Lower lobe of right lung (tissue), 2 donors: ENCODE measurements at regions not wholly inside any gene's neighbourhood (a gene's known extent, or its start where the extent isn't known, plus 50 kb on each side); places are given as distances from the start of the nearest gene placed in this dataset.

Source experiments
- ATAC-seq, 2 donors: fragments of 200-7000 bp; cut with Tn5 transposase; one replicate each; pipeline ENCODE4 v1.9.1; 2020 to 2022; ENCODE audit warnings: mild to moderate bottlenecking in 2 of 2, moderate library complexity in 2 of 2
- DNase-seq: peaks from one replicate; pipeline ENCODE4 v3.0.0-alpha.2; 2020
- H3K27ac ChIP-seq: fragments of 200-600 bp; one replicate; pipeline ENCODE4 v1.8.0; 2022
- H3K27me3 ChIP-seq: fragments of 200-600 bp; one replicate; pipeline ENCODE4 v1.8.0; 2022; ENCODE audit warnings: low read depth
- H3K36me3 ChIP-seq: fragments of 200-600 bp; one replicate; pipeline ENCODE4 v1.8.0; 2022; ENCODE audit warnings: mild to moderate bottlenecking
- H3K4me1 ChIP-seq: fragments of 200-600 bp; one replicate; pipeline ENCODE4 v1.8.0; 2022
- H3K4me3 ChIP-seq: fragments of 200-600 bp; one replicate; pipeline ENCODE4 v1.8.0; 2022; ENCODE audit warnings: mild to moderate bottlenecking
- H3K9me3 ChIP-seq: fragments of 200-600 bp; one replicate; pipeline ENCODE4 v1.8.0; 2022
- intact Hi-C: fragments of 100-400 bp; cut with DNase I; formaldehyde crosslinking; loops from one replicate; pipeline ENCODE4 v1.11.0; 2022
- TF ChIP-seq, protein P1 (sequence below): fragments of 200-600 bp; IDR thresholded peaks from one replicate; pipeline ENCODE4 v1.8.0; 2022; ENCODE audit warnings: antibody characterized with exemption, mild to moderate bottlenecking
- donor health status: DM: no; HTN: yes; CAD: no; lungs with severe emphysema.

DNA sequence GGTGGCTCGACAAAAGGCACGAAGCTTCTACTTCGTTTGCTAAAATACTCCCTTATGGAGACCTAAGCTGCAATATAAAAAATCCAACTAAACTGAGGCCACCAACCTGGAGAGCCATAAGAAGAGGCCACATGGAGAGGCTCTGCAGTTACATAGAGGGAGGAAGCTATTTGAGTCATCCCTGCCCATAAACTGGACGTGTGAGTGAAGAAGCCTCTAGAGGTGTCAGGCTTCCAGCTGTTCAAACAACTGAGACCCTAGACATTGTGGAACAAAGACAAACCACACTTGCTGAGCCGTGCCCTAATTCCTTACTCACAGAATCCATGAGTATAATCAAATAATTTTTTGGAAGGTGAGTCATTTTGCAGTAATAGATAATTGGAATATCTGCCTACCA lies 50.2 kb upstream of the GMNC start:
- no peak overlapping the region for H3K4me3 ChIP-seq
- H3K27me3 ChIP-seq, result no peaks in the 10 kb centered on the region
- intact Hi-C loops, result no loop called here
- DNase-seq, result no peak
- H3K4me1 ChIP-seq, result no peaks in the 10 kb centered on the region
- no peak overlapping the region for H3K27ac ChIP-seq
- no peaks in the 10 kb centered on the region for H3K36me3 ChIP-seq
- no peaks in the 10 kb centered on the region for H3K9me3 ChIP-seq
- no peak for ATAC-seq
- TF ChIP-seq, protein P1, sequence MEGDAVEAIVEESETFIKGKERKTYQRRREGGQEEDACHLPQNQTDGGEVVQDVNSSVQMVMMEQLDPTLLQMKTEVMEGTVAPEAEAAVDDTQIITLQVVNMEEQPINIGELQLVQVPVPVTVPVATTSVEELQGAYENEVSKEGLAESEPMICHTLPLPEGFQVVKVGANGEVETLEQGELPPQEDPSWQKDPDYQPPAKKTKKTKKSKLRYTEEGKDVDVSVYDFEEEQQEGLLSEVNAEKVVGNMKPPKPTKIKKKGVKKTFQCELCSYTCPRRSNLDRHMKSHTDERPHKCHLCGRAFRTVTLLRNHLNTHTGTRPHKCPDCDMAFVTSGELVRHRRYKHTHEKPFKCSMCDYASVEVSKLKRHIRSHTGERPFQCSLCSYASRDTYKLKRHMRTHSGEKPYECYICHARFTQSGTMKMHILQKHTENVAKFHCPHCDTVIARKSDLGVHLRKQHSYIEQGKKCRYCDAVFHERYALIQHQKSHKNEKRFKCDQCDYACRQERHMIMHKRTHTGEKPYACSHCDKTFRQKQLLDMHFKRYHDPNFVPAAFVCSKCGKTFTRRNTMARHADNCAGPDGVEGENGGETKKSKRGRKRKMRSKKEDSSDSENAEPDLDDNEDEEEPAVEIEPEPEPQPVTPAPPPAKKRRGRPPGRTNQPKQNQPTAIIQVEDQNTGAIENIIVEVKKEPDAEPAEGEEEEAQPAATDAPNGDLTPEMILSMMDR, result no peak
